ENCODE measurements at regions not wholly inside any gene's neighbourhood (a gene's known extent, or its start where the extent isn't known, plus 50 kb on each side); places are given as distances from the start of the nearest gene placed in this dataset.

DNA sequence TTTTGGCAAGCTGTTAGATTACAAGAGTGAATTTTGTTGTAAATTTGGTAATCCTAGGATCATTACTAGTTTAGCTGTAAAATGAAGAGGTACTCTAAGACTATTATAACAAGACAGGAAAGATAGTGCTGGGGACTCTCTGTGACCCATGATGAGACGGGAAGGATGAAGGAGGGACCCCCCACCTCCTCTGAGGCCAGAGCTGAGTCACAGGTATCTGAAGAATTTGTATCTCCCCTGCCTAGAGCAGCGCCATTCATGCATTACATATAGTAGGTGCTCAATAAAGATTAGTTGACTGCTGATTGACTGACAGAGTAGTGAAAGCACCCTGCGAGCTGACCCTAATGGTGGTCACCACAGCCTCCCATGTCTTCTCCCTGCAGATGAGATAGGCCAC, 202.8 kb downstream of the SNX18 start:
- TF ChIP-seq CEBPB (IDR thresholded peaks at IDR 0.05) (no peak), MAX (IDR thresholded peaks at IDR 0.05) (no peak)
